HEK293 (cell line): ENCODE measurements at regions not wholly inside any gene's neighbourhood (a gene's known extent, or its start where the extent isn't known, plus 50 kb on each side); places are given as distances from the start of the nearest gene placed in this dataset.

ENCODE experiments used
- ZBTB26 ChIP-seq: fragments of 450-650 bp; formaldehyde crosslinking; optimal IDR thresholded peaks from 2 replicates; pipeline ENCODE3; 2016; ENCODE audit warnings: missing biosample characterization, mild to moderate bottlenecking, missing genetic modification characterization
- ZNF398 ChIP-seq: fragments of 450-650 bp; formaldehyde crosslinking; IDR thresholded peaks from 2 replicates; pipeline ENCODE4 v1.5.1; 2017; ENCODE audit warnings: missing biosample characterization, missing genetic modification characterization

- TF ChIP-seq ZBTB26 (tag by site-specific recombination) (no peak), ZNF398 (no peak)
Measured at GRCh38 chr6:125562156-125562555, 187.3 kb upstream of the HEY2 start.
